ENCODE measurements at regions not wholly inside any gene's neighbourhood (a gene's known extent, or its start where the extent isn't known, plus 50 kb on each side); places are given as distances from the start of the nearest gene placed in this dataset.

DNA sequence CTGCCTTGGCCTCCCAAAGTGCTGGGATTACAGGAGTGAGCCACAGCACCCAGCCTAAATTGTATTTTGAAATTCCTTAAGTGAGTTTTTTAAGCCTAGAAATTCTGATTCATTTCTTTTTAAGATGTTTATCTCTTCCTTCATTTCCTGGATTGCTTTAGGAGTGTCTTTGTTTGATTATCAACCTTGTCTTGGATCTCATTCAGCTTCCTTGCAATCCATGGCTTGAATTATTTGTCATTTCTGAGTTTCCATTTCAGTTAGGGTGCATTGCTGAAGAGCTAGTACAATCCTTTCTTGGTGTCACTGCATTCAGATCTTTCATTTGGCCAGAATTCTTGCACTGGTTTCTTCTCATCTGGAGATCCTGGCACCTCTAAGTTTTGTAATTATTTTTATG is 606.4 kb upstream of the ZNF804A start:
- Histone ChIP-seq H3K27ac (ENCODE audit: low read depth, low read length, poor library complexity, severe bottlenecking) (no peak overlapping the region), H4K20me1 (ENCODE audit: insufficient read depth, low read length) (no peaks in the 10 kb centered on the region), H3F3A (ENCODE audit: insufficient read depth, low read length) (no peaks in the 10 kb centered on the region), H3K36me3 (ENCODE audit: insufficient read depth, low read length) (no peaks in the 10 kb centered on the region), H3K4me2 (ENCODE audit: low read length) (no peak overlapping the region), H3K27me3 (ENCODE audit: insufficient read depth, low read length) (no peaks in the 10 kb centered on the region), H3K79me2 (ENCODE audit: insufficient read depth, low read length) (no peaks in the 10 kb centered on the region), H3K9me2 (ENCODE audit: low read depth, low read length) (no peaks in the 10 kb centered on the region), H3K9me3 (ENCODE audit: low read length) (no peaks in the 10 kb centered on the region), H2AFZ (ENCODE audit: low read length) (no peak overlapping the region), H3K9ac (ENCODE audit: low read length) (no peak overlapping the region), H3K4me1 (ENCODE audit: insufficient read depth, low read length, severe bottlenecking) (no peaks in the 10 kb centered on the region), H3K4me3 (ENCODE audit: low read depth, low read length, poor library complexity, severe bottlenecking) (no peak overlapping the region)
- TF ChIP-seq, protein P1, sequence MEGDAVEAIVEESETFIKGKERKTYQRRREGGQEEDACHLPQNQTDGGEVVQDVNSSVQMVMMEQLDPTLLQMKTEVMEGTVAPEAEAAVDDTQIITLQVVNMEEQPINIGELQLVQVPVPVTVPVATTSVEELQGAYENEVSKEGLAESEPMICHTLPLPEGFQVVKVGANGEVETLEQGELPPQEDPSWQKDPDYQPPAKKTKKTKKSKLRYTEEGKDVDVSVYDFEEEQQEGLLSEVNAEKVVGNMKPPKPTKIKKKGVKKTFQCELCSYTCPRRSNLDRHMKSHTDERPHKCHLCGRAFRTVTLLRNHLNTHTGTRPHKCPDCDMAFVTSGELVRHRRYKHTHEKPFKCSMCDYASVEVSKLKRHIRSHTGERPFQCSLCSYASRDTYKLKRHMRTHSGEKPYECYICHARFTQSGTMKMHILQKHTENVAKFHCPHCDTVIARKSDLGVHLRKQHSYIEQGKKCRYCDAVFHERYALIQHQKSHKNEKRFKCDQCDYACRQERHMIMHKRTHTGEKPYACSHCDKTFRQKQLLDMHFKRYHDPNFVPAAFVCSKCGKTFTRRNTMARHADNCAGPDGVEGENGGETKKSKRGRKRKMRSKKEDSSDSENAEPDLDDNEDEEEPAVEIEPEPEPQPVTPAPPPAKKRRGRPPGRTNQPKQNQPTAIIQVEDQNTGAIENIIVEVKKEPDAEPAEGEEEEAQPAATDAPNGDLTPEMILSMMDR (IDR thresholded peaks at IDR 0.05; ENCODE audit: low read length) = no peak
- TF ChIP-seq EZH2 (IDR thresholded peaks at IDR 0.05; ENCODE audit: borderline replicate concordance, low read length) = no peak

- Histone ChIP-seq H3F3A (ENCODE audit: insufficient read depth, low read length) (no peaks in the 10 kb centered on the region), H3K36me3 (ENCODE audit: insufficient read depth, low read length) (no peaks in the 10 kb centered on the region), H3K79me2 (ENCODE audit: insufficient read depth, low read length) (no peaks in the 10 kb centered on the region), H3K4me1 (ENCODE audit: insufficient read depth, low read length, severe bottlenecking) (no peaks in the 10 kb centered on the region), H3K9ac (ENCODE audit: low read length) (no peak overlapping the region), H3K4me3 (ENCODE audit: low read depth, low read length, poor library complexity, severe bottlenecking) (no peak overlapping the region), H3K9me2 (ENCODE audit: low read depth, low read length) (no peaks in the 10 kb centered on the region), H3K4me2 (ENCODE audit: low read length) (no peak overlapping the region), H3K27ac (ENCODE audit: low read depth, low read length, poor library complexity, severe bottlenecking) (no peak overlapping the region), H3K27me3 (ENCODE audit: insufficient read depth, low read length) (no peaks in the 10 kb centered on the region), H3K9me3 (ENCODE audit: low read length) (no peaks in the 10 kb centered on the region), H2AFZ (ENCODE audit: low read length) (no peak overlapping the region), H4K20me1 (ENCODE audit: insufficient read depth, low read length) (no peaks in the 10 kb centered on the region)
- TF ChIP-seq, protein P1 (IDR thresholded peaks at IDR 0.05; ENCODE audit: low read length) = no peak
- no peak for TF ChIP-seq EZH2 (IDR thresholded peaks at IDR 0.05; ENCODE audit: borderline replicate concordance, low read length)
Observed at GRCh38 chr2:183993052-183993451, 605.3 kb upstream of the ZNF804A start.

- H2AFZ ChIP-seq (ENCODE audit: low read length) = no peak overlapping the region
- no peak overlapping the region for H3K4me3 ChIP-seq (ENCODE audit: low read depth, low read length, poor library complexity, severe bottlenecking)
- no peaks in the 10 kb centered on the region for H3K79me2 ChIP-seq (ENCODE audit: insufficient read depth, low read length)
- H3K9ac ChIP-seq (ENCODE audit: low read length) = no peak overlapping the region
- no peaks in the 10 kb centered on the region for H3F3A ChIP-seq (ENCODE audit: insufficient read depth, low read length)
- no peaks in the 10 kb centered on the region for H3K27me3 ChIP-seq (ENCODE audit: insufficient read depth, low read length)
- no peaks in the 10 kb centered on the region for H3K9me3 ChIP-seq (ENCODE audit: low read length)
- TF ChIP-seq EZH2 (IDR thresholded peaks at IDR 0.05; ENCODE audit: borderline replicate concordance, low read length) = no peak
- TF ChIP-seq, protein P1 (IDR thresholded peaks at IDR 0.05; ENCODE audit: low read length) = no peak
- no peak overlapping the region for H3K27ac ChIP-seq (ENCODE audit: low read depth, low read length, poor library complexity, severe bottlenecking)
- no peaks in the 10 kb centered on the region for H3K36me3 ChIP-seq (ENCODE audit: insufficient read depth, low read length)
- no peaks in the 10 kb centered on the region for H4K20me1 ChIP-seq (ENCODE audit: insufficient read depth, low read length)
- no peak overlapping the region for H3K4me2 ChIP-seq (ENCODE audit: low read length)
- H3K9me2 ChIP-seq (ENCODE audit: low read depth, low read length) = no peaks in the 10 kb centered on the region
- no peaks in the 10 kb centered on the region for H3K4me1 ChIP-seq (ENCODE audit: insufficient read depth, low read length, severe bottlenecking)
Observed at GRCh38 chr2:183995632-183996031, 602.7 kb upstream of the ZNF804A start.

All from OCI-LY1 (cell line).